ENCODE measurements at regions not wholly inside any gene's neighbourhood (a gene's known extent, or its start where the extent isn't known, plus 50 kb on each side); places are given as distances from the start of the nearest gene placed in this dataset.

GRCh38 chr17:73872816-73873215, 228.6 kb upstream of the SDK2 start:
- TF ChIP-seq, protein P1, sequence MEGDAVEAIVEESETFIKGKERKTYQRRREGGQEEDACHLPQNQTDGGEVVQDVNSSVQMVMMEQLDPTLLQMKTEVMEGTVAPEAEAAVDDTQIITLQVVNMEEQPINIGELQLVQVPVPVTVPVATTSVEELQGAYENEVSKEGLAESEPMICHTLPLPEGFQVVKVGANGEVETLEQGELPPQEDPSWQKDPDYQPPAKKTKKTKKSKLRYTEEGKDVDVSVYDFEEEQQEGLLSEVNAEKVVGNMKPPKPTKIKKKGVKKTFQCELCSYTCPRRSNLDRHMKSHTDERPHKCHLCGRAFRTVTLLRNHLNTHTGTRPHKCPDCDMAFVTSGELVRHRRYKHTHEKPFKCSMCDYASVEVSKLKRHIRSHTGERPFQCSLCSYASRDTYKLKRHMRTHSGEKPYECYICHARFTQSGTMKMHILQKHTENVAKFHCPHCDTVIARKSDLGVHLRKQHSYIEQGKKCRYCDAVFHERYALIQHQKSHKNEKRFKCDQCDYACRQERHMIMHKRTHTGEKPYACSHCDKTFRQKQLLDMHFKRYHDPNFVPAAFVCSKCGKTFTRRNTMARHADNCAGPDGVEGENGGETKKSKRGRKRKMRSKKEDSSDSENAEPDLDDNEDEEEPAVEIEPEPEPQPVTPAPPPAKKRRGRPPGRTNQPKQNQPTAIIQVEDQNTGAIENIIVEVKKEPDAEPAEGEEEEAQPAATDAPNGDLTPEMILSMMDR (IDR thresholded peaks at IDR 0.05), result no peak
- no peak for TF ChIP-seq EZH2 (IDR thresholded peaks at IDR 0.05; ENCODE audit: borderline replicate concordance, insufficient read depth, low read depth, low read length, poor library complexity, severe bottlenecking)

DNA sequence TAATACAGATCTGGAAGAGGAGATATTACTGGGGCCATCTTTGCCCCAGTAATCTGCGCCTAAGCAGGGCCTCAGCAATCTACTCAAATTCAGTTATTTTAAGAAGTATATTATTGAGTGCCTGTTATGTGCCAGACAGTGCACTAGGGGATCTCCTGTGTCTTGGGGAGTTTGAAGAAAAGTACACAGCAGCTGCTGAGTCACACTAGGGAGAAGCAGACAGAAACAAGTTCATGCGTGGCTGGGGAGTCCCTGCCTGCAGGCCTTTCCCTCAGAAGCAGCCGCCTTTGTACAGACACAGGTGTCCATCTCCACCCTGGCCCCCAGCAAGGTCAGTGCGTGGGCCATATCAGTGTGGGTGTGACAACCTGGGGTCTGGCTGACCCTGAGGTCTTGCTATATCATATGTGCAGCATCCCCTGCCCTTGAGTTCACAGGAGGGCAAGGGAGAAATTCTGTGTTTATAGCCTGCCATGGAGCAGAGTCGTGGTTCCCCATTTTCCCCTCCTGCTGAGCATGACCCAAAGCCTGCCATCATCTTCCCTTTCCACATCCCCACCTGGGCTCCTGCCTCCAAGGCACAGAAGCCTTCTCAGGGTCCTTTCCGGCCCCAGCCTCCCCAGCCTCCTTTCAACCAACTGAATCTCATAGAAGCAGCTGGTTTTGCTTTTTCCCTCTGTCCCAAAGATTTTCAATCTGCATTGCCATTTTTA, 229.9 kb upstream of the SDK2 start:
- no peak overlapping the region for H3K27ac Mint-ChIP-seq
- POLR2A ChIA-PET, result no interaction called here
- no peak overlapping the region for H2AFZ ChIP-seq (ENCODE audit: insufficient read depth, low read depth, low read length, poor library complexity, severe bottlenecking)

More at GRCh38 chr17:73872816-73873215, 228.6 kb upstream of the SDK2 start:
- Mint-ChIP-seq H3K4me3 (no peak overlapping the region), H3K27me3 (peaks cover 3% of the 10 kb centered on the region), H3K27ac (no peak overlapping the region), H3K9me3 (ENCODE audit: insufficient read depth) (no peaks in the 10 kb centered on the region), H3K4me1 (no peaks in the 10 kb centered on the region)
- no peak for ATAC-seq (ENCODE audit: low read depth)
- Histone ChIP-seq H3K27me3 (replicated peaks in 1 of 4; ENCODE audit: control extremely low read depth in 1 of 4, control insufficient read depth in 3 of 4, insufficient read depth in 4 of 4, low read length in 3 of 4) (no peaks in the 10 kb centered on the region), H3K4me2 (replicated peaks; ENCODE audit: low read depth, low read length, poor library complexity, severe bottlenecking) (no peak overlapping the region), H3K36me3 (replicated peaks in 1 of 2; ENCODE audit: control extremely low read depth in 1 of 2, control insufficient read depth in 1 of 2, extremely low read depth in 1 of 2, insufficient read depth in 2 of 2, low read length in 1 of 2) (no peaks in the 10 kb centered on the region), H3K4me1 (ENCODE audit: control insufficient read depth in 2 of 2, insufficient read depth in 2 of 2, low read length in 2 of 2) (no peaks in the 10 kb centered on the region), H3K9ac (ENCODE audit: low read length) (no peak overlapping the region), H3K27ac (ENCODE audit: low read length in 2 of 2) (no peak overlapping the region), H2AFZ (ENCODE audit: insufficient read depth, low read depth, low read length, poor library complexity, severe bottlenecking) (no peak overlapping the region), H3K4me3 (ENCODE audit: control extremely low read depth in 1 of 5, extremely low read depth in 1 of 5, insufficient read depth in 1 of 5, low read depth in 2 of 5, low read length in 4 of 5) (no peak overlapping the region), H4K20me1 (ENCODE audit: control insufficient read depth, insufficient read depth, low read length, poor library complexity, severe bottlenecking) (no peaks in the 10 kb centered on the region), H3K9me3 (ENCODE audit: control extremely low read depth in 1 of 3, control insufficient read depth in 2 of 3, insufficient read depth in 1 of 3, low read length in 2 of 3) (peaks cover 0 to 5% (median 0%) of the 10 kb centered on the region in 3 donors), H3K79me2 (ENCODE audit: control insufficient read depth, insufficient read depth, low read length) (no peaks in the 10 kb centered on the region)
- intact Hi-C loops (cut with micrococcal nuclease), result no loop called here
- POLR2A ChIA-PET, result no interaction called here
- CTCF ChIA-PET, result interaction anchor here (1.1 kb wide), 1 partner anchor 435 kb away, joined by 4 read pairs; no protein-coding TSS in a partner anchor
- DNase-seq, result no peak
- 70% methylated on average over 2 of the region's 3 CpGs for WGBS (ENCODE audit: insufficient coverage)

More for the DNA sequence above, 229.9 kb upstream of the SDK2 start:
- Mint-ChIP-seq H3K4me3 (no peak overlapping the region), H3K4me1 (no peaks in the 10 kb centered on the region), H3K27me3 (no peaks in the 10 kb centered on the region), H3K9me3 (ENCODE audit: insufficient read depth) (no peaks in the 10 kb centered on the region)
- CTCF ChIA-PET, result no interaction called here
- Histone ChIP-seq H3K36me3 (replicated peaks in 1 of 2; ENCODE audit: control extremely low read depth in 1 of 2, control insufficient read depth in 1 of 2, extremely low read depth in 1 of 2, insufficient read depth in 2 of 2, low read length in 1 of 2) (no peaks in the 10 kb centered on the region), H4K20me1 (ENCODE audit: control insufficient read depth, insufficient read depth, low read length, poor library complexity, severe bottlenecking) (no peaks in the 10 kb centered on the region), H3K4me1 (ENCODE audit: control insufficient read depth in 2 of 2, insufficient read depth in 2 of 2, low read length in 2 of 2) (no peaks in the 10 kb centered on the region), H3K4me3 (ENCODE audit: control extremely low read depth in 1 of 5, extremely low read depth in 1 of 5, insufficient read depth in 1 of 5, low read depth in 2 of 5, low read length in 4 of 5) (no peak overlapping the region), H3K9ac (ENCODE audit: low read length) (no peak overlapping the region), H3K27ac (ENCODE audit: low read length in 2 of 2) (no peak overlapping the region), H3K4me2 (replicated peaks; ENCODE audit: low read depth, low read length, poor library complexity, severe bottlenecking) (no peak overlapping the region), H3K27me3 (replicated peaks in 1 of 4; ENCODE audit: control extremely low read depth in 1 of 4, control insufficient read depth in 3 of 4, insufficient read depth in 4 of 4, low read length in 3 of 4) (peaks cover 0 to 2% (median 0%) of the 10 kb centered on the region in 4 experiments), H3K9me3 (ENCODE audit: control extremely low read depth in 1 of 3, control insufficient read depth in 2 of 3, insufficient read depth in 1 of 3, low read length in 2 of 3) (peaks cover 0 to 5% (median 0%) of the 10 kb centered on the region in 3 donors), H3K79me2 (ENCODE audit: control insufficient read depth, insufficient read depth, low read length) (no peaks in the 10 kb centered on the region)
- TF ChIP-seq, protein P1 (IDR thresholded peaks at IDR 0.05), result no peak
- TF ChIP-seq EZH2 (IDR thresholded peaks at IDR 0.05; ENCODE audit: borderline replicate concordance, insufficient read depth, low read depth, low read length, poor library complexity, severe bottlenecking), result no peak
- 70% methylated on average over 5 of the region's 6 CpGs for WGBS (ENCODE audit: insufficient coverage)
- DNase-seq (no peak), ATAC-seq (ENCODE audit: low read depth) (no peak)
- intact Hi-C loops (cut with micrococcal nuclease), result no loop called here

Data from B cell (primary cell).